BE2C (cell line): ENCODE measurements at regions not wholly inside any gene's neighbourhood (a gene's known extent, or its start where the extent isn't known, plus 50 kb on each side); places are given as distances from the start of the nearest gene placed in this dataset.

ENCODE experiments used
- DNase-seq: peaks from one replicate; pipeline ENCODE4 v3.0.0-alpha.2; 2020
- H3K27me3 ChIP-seq: fragments of 250-450 bp; sonication (Bioruptor Pico); 2 replicates; pipeline ENCODE4 v1.5.1; 2020; ENCODE audit warnings: mild to moderate bottlenecking
- H3K36me3 ChIP-seq: fragments of 250-450 bp; sonication (Bioruptor Pico); 2 replicates; pipeline ENCODE4 v1.5.1; 2020; ENCODE audit warnings: mild to moderate bottlenecking
- H3K4me1 ChIP-seq: fragments of 250-450 bp; sonication (Bioruptor Pico); 2 replicates; pipeline ENCODE4 v1.5.1; 2020
- H3K4me3 ChIP-seq: 2 replicates; pipeline ENCODE4 v1.5.1; 2011; ENCODE audit warnings: low read depth, low read length
- H3K9me3 ChIP-seq: fragments of 250-450 bp; sonication (Bioruptor Pico); 2 replicates; pipeline ENCODE4 v1.5.1; 2020
- CTCF ChIP-seq: IDR thresholded peaks from 2 replicates; pipeline ENCODE4 v1.5.1; 2012; ENCODE audit warnings: mild to moderate bottlenecking, low read depth, low read length

- H3K4me3 ChIP-seq = no peak overlapping the region
- H3K9me3 ChIP-seq = no peaks in the 10 kb centered on the region
- no peak for TF ChIP-seq CTCF
- no peaks in the 10 kb centered on the region for H3K4me1 ChIP-seq
- H3K27me3 ChIP-seq = no peaks in the 10 kb centered on the region
- no peak for DNase-seq
- no peaks in the 10 kb centered on the region for H3K36me3 ChIP-seq
These were observed 606.3 kb downstream of the NPHP4 start for GRCh38 chr1:5385956-5386355.

GRCh38 chr1:5385096-5385799, 607.0 kb downstream of the NPHP4 start:
- no peak for DNase-seq
- no peak for TF ChIP-seq CTCF
- H3K27me3 ChIP-seq = no peaks in the 10 kb centered on the region

GRCh38 chr1:5381491-5381890, 610.7 kb downstream of the NPHP4 start:
- Histone ChIP-seq H3K4me3 (no peak overlapping the region), H3K9me3 (no peaks in the 10 kb centered on the region), H3K4me1 (no peaks in the 10 kb centered on the region), H3K27me3 (no peaks in the 10 kb centered on the region), H3K36me3 (no peaks in the 10 kb centered on the region)
- no peak for DNase-seq
- no peak for TF ChIP-seq CTCF

More at GRCh38 chr1:5385096-5385799, 607.0 kb downstream of the NPHP4 start:
- Histone ChIP-seq H3K36me3 (no peaks in the 10 kb centered on the region), H3K9me3 (no peaks in the 10 kb centered on the region), H3K4me1 (no peaks in the 10 kb centered on the region), H3K4me3 (no peak overlapping the region)

- Histone ChIP-seq H3K4me1 (no peaks in the 10 kb centered on the region), H3K36me3 (no peaks in the 10 kb centered on the region), H3K9me3 (no peaks in the 10 kb centered on the region), H3K27me3 (no peaks in the 10 kb centered on the region), H3K4me3 (no peak overlapping the region)
- DNase-seq = no peak
- TF ChIP-seq CTCF = no peak
These were observed 613.0 kb downstream of the NPHP4 start for GRCh38 chr1:5379176-5379759.

GRCh38 chr1:5376538-5377247, 615.5 kb downstream of the NPHP4 start:
- TF ChIP-seq CTCF = no peak
- Histone ChIP-seq H3K36me3 (no peaks in the 10 kb centered on the region), H3K4me3 (no peak overlapping the region), H3K9me3 (no peaks in the 10 kb centered on the region), H3K27me3 (no peaks in the 10 kb centered on the region), H3K4me1 (no peaks in the 10 kb centered on the region)
- no peak for DNase-seq

- no peak for DNase-seq
- Histone ChIP-seq H3K36me3 (no peaks in the 10 kb centered on the region), H3K4me1 (no peaks in the 10 kb centered on the region), H3K9me3 (no peaks in the 10 kb centered on the region), H3K27me3 (no peaks in the 10 kb centered on the region), H3K4me3 (no peak overlapping the region)
- TF ChIP-seq CTCF = no peak
These were observed 616.7 kb downstream of the NPHP4 start for GRCh38 chr1:5375481-5375880.
